ENCODE measurements at regions not wholly inside any gene's neighbourhood (a gene's known extent, or its start where the extent isn't known, plus 50 kb on each side); places are given as distances from the start of the nearest gene placed in this dataset.

- no peak for TF ChIP-seq ZNF512 (CRISPR knock-in tag; IDR thresholded peaks at IDR 0.05; ENCODE audit: borderline replicate concordance)
- no peak for TF ChIP-seq STAT6 (CRISPR knock-in tag; conservative IDR thresholded peaks at IDR 0.05; ENCODE audit: low read depth)
- no peak for TF ChIP-seq FOXK1 (CRISPR knock-in tag; IDR thresholded peaks at IDR 0.05)
- TF ChIP-seq ZNF423 (CRISPR knock-in tag; IDR thresholded peaks at IDR 0.05), result no peak
- TF ChIP-seq GTF2I (CRISPR knock-in tag; conservative IDR thresholded peaks at IDR 0.05), result no peak
- no peak for TF ChIP-seq SMAD3 (CRISPR knock-in tag; IDR thresholded peaks at IDR 0.05; ENCODE audit: borderline replicate concordance)
- no peak for TF ChIP-seq TCF7 (CRISPR knock-in tag; IDR thresholded peaks at IDR 0.05; ENCODE audit: low read depth)
- TF ChIP-seq CREM (CRISPR knock-in tag; IDR thresholded peaks at IDR 0.05), result no peak
- no peak for TF ChIP-seq EMX1 (CRISPR knock-in tag; IDR thresholded peaks at IDR 0.05)
- no peak for TF ChIP-seq ZNF425 (CRISPR knock-in tag; conservative IDR thresholded peaks at IDR 0.05)
- TF ChIP-seq RELA (CRISPR knock-in tag; IDR thresholded peaks at IDR 0.05; ENCODE audit: borderline replicate concordance), result no peak
Measured at GRCh38 chr11:26231252-26231661, 100.7 kb upstream of the ANO3 start (continued).

- no peak for TF ChIP-seq NFATC4 (CRISPR knock-in tag; IDR thresholded peaks at IDR 0.05)
- TF ChIP-seq TEAD4 (CRISPR knock-in tag; IDR thresholded peaks at IDR 0.05), result no peak
- no peak for TF ChIP-seq ZSCAN18 (CRISPR knock-in tag; IDR thresholded peaks at IDR 0.05)
- TF ChIP-seq E2F1 (CRISPR knock-in tag; IDR thresholded peaks at IDR 0.05), result no peak
- TF ChIP-seq ZNF532 (CRISPR knock-in tag; IDR thresholded peaks at IDR 0.05; ENCODE audit: borderline replicate concordance), result no peak
- TF ChIP-seq FOXP4 (CRISPR knock-in tag; IDR thresholded peaks at IDR 0.05), result no peak
- no peak for TF ChIP-seq CREB1 (CRISPR knock-in tag; IDR thresholded peaks at IDR 0.05)
- TF ChIP-seq FOXK1 (CRISPR knock-in tag; IDR thresholded peaks at IDR 0.05), result no peak
- TF ChIP-seq ZNF138 (CRISPR knock-in tag; conservative IDR thresholded peaks at IDR 0.05), result no peak
- TF ChIP-seq KAT7 (CRISPR knock-in tag; IDR thresholded peaks at IDR 0.05; ENCODE audit: borderline replicate concordance), result no peak
- TF ChIP-seq FOXP1 (CRISPR knock-in tag; IDR thresholded peaks at IDR 0.05; ENCODE audit: borderline replicate concordance), result no peak
- ChIA-PET CTCF (no interaction called here), POLR2A (no interaction called here)
- no peaks in the 10 kb centered on the region for H3K36me3 Mint-ChIP-seq
- H3K4me1 Mint-ChIP-seq, result peaks cover 2% of the 10 kb centered on the region; the same call in 1 of the 2 replicates
- no peak for ATAC-seq
- H3K4me3 Mint-ChIP-seq, result no peak overlapping the region
- H3K27me3 Mint-ChIP-seq (ENCODE audit: low read depth), result no peaks in the 10 kb centered on the region
- H3K27ac Mint-ChIP-seq, result no peak overlapping the region
- H3K9me3 Mint-ChIP-seq, result no peaks in the 10 kb centered on the region
- no peak for DNase-seq (ENCODE audit: low spot score)
Measured at GRCh38 chr11:26234451-26234850, 97.5 kb upstream of the ANO3 start.
